ENCODE measurements at regions not wholly inside any gene's neighbourhood (a gene's known extent, or its start where the extent isn't known, plus 50 kb on each side); places are given as distances from the start of the nearest gene placed in this dataset.

- in situ Hi-C loops (cut with HindIII; ENCODE audit: low sequenced_read_pairs), result no loop called here
Measured at GRCh38 chr15:31271224-31271635, 55.4 kb upstream of the KLF13 start.

GRCh38 chr15:31271711-31272557 is 54.7 kb upstream of the KLF13 start:
- in situ Hi-C loops (cut with HindIII; ENCODE audit: low sequenced_read_pairs), result no loop called here

- in situ Hi-C loops (cut with HindIII; ENCODE audit: low sequenced_read_pairs), result no loop called here
Measured at GRCh38 chr15:31272558-31273257, 53.9 kb upstream of the KLF13 start.

GRCh38 chr15:31273258-31273941 is 53.2 kb upstream of the KLF13 start:
- in situ Hi-C loops (cut with HindIII; ENCODE audit: low sequenced_read_pairs), result no loop called here

- in situ Hi-C loops (cut with HindIII; ENCODE audit: low sequenced_read_pairs), result no loop called here
Measured at GRCh38 chr15:31274496-31275330, 51.9 kb upstream of the KLF13 start.

GRCh38 chr15:31275331-31276262 is 51.0 kb upstream of the KLF13 start:
- in situ Hi-C loops (cut with HindIII; ENCODE audit: low sequenced_read_pairs), result no loop called here

GRCh38 chr15:31276596-31277298 is 49.9 kb upstream of the KLF13 start:
- in situ Hi-C loops (cut with HindIII; ENCODE audit: low sequenced_read_pairs), result no loop called here

All from endothelial cell of hepatic sinusoid (primary cell).